ENCODE measurements at regions not wholly inside any gene's neighbourhood (a gene's known extent, or its start where the extent isn't known, plus 50 kb on each side); places are given as distances from the start of the nearest gene placed in this dataset.

DNA sequence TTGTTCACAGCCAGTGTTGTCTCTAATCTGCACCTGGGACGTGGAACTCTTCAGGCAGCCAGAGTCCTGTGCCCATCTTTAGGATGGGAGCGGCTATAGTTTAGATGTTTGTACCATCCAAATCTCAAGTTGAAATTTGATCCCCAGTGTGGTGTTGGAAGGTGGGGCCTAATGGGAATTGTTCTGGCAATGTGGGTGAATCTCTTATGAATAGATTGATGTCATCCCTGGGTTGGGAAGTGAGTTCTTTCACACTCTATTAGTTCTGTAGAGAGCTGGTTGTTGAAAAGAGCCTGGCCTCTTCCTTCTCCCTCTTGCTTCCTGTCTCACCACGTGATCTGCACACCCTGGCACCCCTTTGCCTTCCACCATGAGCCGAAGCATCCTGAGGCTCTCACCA, 300.9 kb downstream of the TXNL1 start:
- no peaks in the 10 kb centered on the region for H3K36me3 ChIP-seq (ENCODE audit: control insufficient read depth, low read length)
- H3K79me2 ChIP-seq (ENCODE audit: control insufficient read depth, low read length): no peaks in the 10 kb centered on the region
- H3K4me1 ChIP-seq (ENCODE audit: control insufficient read depth, low read length): no peaks in the 10 kb centered on the region
- H4K20me1 ChIP-seq (ENCODE audit: control insufficient read depth, insufficient read depth, low read depth, low read length): no peaks in the 10 kb centered on the region
- H3K4me3 ChIP-seq (ENCODE audit: low read length): no peak overlapping the region
- no peaks in the 10 kb centered on the region for H3K9me3 ChIP-seq (ENCODE audit: control insufficient read depth, insufficient read depth, low read length)
- H3F3A ChIP-seq (ENCODE audit: control insufficient read depth, insufficient read depth): no peaks in the 10 kb centered on the region
- H3K27ac ChIP-seq (ENCODE audit: low read depth, low read length): no peak overlapping the region
- H3K27me3 ChIP-seq (ENCODE audit: control insufficient read depth, low read length): no peaks in the 10 kb centered on the region
- H3K4me2 ChIP-seq (ENCODE audit: low read length): no peak overlapping the region
- H3K9me2 ChIP-seq (replicated peaks; ENCODE audit: control insufficient read depth, low read length): no peaks in the 10 kb centered on the region
- TF ChIP-seq CTCF (IDR thresholded peaks at IDR 0.05; ENCODE audit: low read depth, low read length, poor library complexity, severe bottlenecking): no peak
- TF ChIP-seq EZH2phosphoT487 (IDR thresholded peaks at IDR 0.05; ENCODE audit: borderline replicate concordance, low read length): no peak

- H3K27ac ChIP-seq (ENCODE audit: low read depth, low read length): no peak overlapping the region
- no peaks in the 10 kb centered on the region for H3K36me3 ChIP-seq (ENCODE audit: control insufficient read depth, low read length)
- H3K9me2 ChIP-seq (replicated peaks; ENCODE audit: control insufficient read depth, low read length): no peaks in the 10 kb centered on the region
- H3K4me3 ChIP-seq (ENCODE audit: low read length): no peak overlapping the region
- H3K4me2 ChIP-seq (ENCODE audit: low read length): no peak overlapping the region
- no peaks in the 10 kb centered on the region for H3K27me3 ChIP-seq (ENCODE audit: control insufficient read depth, low read length)
- no peaks in the 10 kb centered on the region for H4K20me1 ChIP-seq (ENCODE audit: control insufficient read depth, insufficient read depth, low read depth, low read length)
- no peaks in the 10 kb centered on the region for H3K4me1 ChIP-seq (ENCODE audit: control insufficient read depth, low read length)
- no peaks in the 10 kb centered on the region for H3K79me2 ChIP-seq (ENCODE audit: control insufficient read depth, low read length)
- TF ChIP-seq CTCF (IDR thresholded peaks at IDR 0.05; ENCODE audit: low read depth, low read length, poor library complexity, severe bottlenecking): no peak
- no peak for TF ChIP-seq EZH2phosphoT487 (IDR thresholded peaks at IDR 0.05; ENCODE audit: borderline replicate concordance, low read length)
- H3F3A ChIP-seq (ENCODE audit: control insufficient read depth, insufficient read depth): no peaks in the 10 kb centered on the region
- no peaks in the 10 kb centered on the region for H3K9me3 ChIP-seq (ENCODE audit: control insufficient read depth, insufficient read depth, low read length)
Observed at GRCh38 chr18:56333839-56334238, 304.6 kb downstream of the TXNL1 start.

DNA sequence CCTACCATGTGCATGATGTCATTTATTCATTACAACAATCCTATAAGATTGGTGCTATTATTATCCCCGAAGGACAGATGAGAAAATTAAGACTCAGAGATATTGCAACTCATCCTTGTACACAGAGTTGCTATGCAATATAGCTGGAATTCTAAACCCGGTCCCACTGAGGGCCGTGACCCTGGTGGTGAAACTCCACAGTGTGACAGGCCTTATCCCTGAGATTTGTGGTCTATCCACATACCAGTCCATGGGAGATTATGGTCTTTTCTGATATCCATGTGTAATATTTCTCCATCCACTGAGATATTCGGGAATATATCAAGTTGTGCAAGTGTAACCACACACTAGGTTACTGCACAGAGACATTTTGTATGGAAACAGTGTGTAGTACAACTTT, 305.2 kb downstream of the TXNL1 start:
- no peaks in the 10 kb centered on the region for H3K36me3 ChIP-seq (ENCODE audit: control insufficient read depth, low read length)
- no peaks in the 10 kb centered on the region for H3F3A ChIP-seq (ENCODE audit: control insufficient read depth, insufficient read depth)
- TF ChIP-seq EZH2phosphoT487 (IDR thresholded peaks at IDR 0.05; ENCODE audit: borderline replicate concordance, low read length): no peak
- no peak overlapping the region for H3K4me3 ChIP-seq (ENCODE audit: low read length)
- no peaks in the 10 kb centered on the region for H3K27me3 ChIP-seq (ENCODE audit: control insufficient read depth, low read length)
- H3K79me2 ChIP-seq (ENCODE audit: control insufficient read depth, low read length): no peaks in the 10 kb centered on the region
- no peaks in the 10 kb centered on the region for H3K4me1 ChIP-seq (ENCODE audit: control insufficient read depth, low read length)
- H3K4me2 ChIP-seq (ENCODE audit: low read length): no peak overlapping the region
- no peaks in the 10 kb centered on the region for H3K9me2 ChIP-seq (replicated peaks; ENCODE audit: control insufficient read depth, low read length)
- no peaks in the 10 kb centered on the region for H4K20me1 ChIP-seq (ENCODE audit: control insufficient read depth, insufficient read depth, low read depth, low read length)
- H3K9me3 ChIP-seq (ENCODE audit: control insufficient read depth, insufficient read depth, low read length): no peaks in the 10 kb centered on the region
- H3K27ac ChIP-seq (ENCODE audit: low read depth, low read length): no peak overlapping the region

- H3K4me3 ChIP-seq (ENCODE audit: low read length): no peak overlapping the region
- no peaks in the 10 kb centered on the region for H3K9me3 ChIP-seq (ENCODE audit: control insufficient read depth, insufficient read depth, low read length)
- no peaks in the 10 kb centered on the region for H3K36me3 ChIP-seq (ENCODE audit: control insufficient read depth, low read length)
- no peaks in the 10 kb centered on the region for H3K4me1 ChIP-seq (ENCODE audit: control insufficient read depth, low read length)
- TF ChIP-seq CTCF (IDR thresholded peaks at IDR 0.05; ENCODE audit: low read depth, low read length, poor library complexity, severe bottlenecking): no peak
- TF ChIP-seq EZH2phosphoT487 (IDR thresholded peaks at IDR 0.05; ENCODE audit: borderline replicate concordance, low read length): no peak
- H3K9me2 ChIP-seq (replicated peaks; ENCODE audit: control insufficient read depth, low read length): no peaks in the 10 kb centered on the region
- no peak overlapping the region for H3K4me2 ChIP-seq (ENCODE audit: low read length)
- no peak overlapping the region for H3K27ac ChIP-seq (ENCODE audit: low read depth, low read length)
- no peaks in the 10 kb centered on the region for H4K20me1 ChIP-seq (ENCODE audit: control insufficient read depth, insufficient read depth, low read depth, low read length)
- no peaks in the 10 kb centered on the region for H3K27me3 ChIP-seq (ENCODE audit: control insufficient read depth, low read length)
- no peaks in the 10 kb centered on the region for H3K79me2 ChIP-seq (ENCODE audit: control insufficient read depth, low read length)
- no peaks in the 10 kb centered on the region for H3F3A ChIP-seq (ENCODE audit: control insufficient read depth, insufficient read depth)
Observed at GRCh38 chr18:56332371-56332770, 306.0 kb downstream of the TXNL1 start.
